Karpas-422 (cell line): ENCODE measurements at regions not wholly inside any gene's neighbourhood (a gene's known extent, or its start where the extent isn't known, plus 50 kb on each side); places are given as distances from the start of the nearest gene placed in this dataset.

Source experiments
- DNase-seq: peaks from one replicate; pipeline ENCODE4 v3.0.0-alpha.2; 2015
- H2AFZ ChIP-seq: fragments of 200-600 bp; sonication (generic); 2 replicates; pipeline ENCODE4 v1.6.1; 2014; ENCODE audit warnings: antibody characterized with exemption, low read length, mixed read lengths
- H3K27ac ChIP-seq: fragments of 200-600 bp; sonication (generic); 2 replicates; pipeline ENCODE4 v1.5.1; 2014; ENCODE audit warnings: mild to moderate bottlenecking, low read length, moderate library complexity
- H3K27me3 ChIP-seq: fragments of 200-600 bp; sonication (generic); 2 replicates; pipeline ENCODE4 v1.6.1; 2014; ENCODE audit warnings: low read length, mixed read lengths
- H3K36me3 ChIP-seq: fragments of 200-600 bp; sonication (generic); 2 replicates; pipeline ENCODE4 v1.6.1; 2014; ENCODE audit warnings: low read length, mixed read lengths; ENCODE audit not compliant: insufficient read depth
- H3K4me1 ChIP-seq: fragments of 200-600 bp; sonication (generic); 2 replicates; pipeline ENCODE4 v1.6.1; 2014; ENCODE audit warnings: mild to moderate bottlenecking, low read length, mixed read lengths
- H3K4me2 ChIP-seq: fragments of 200-600 bp; sonication (generic); 2 replicates; pipeline ENCODE4 v1.6.1; 2014; ENCODE audit warnings: low read length, low read depth, mild to moderate bottlenecking; ENCODE audit not compliant: poor library complexity, severe bottlenecking
- H3K4me3 ChIP-seq: fragments of 200-600 bp; sonication (generic); 2 replicates; pipeline ENCODE4 v1.5.1; 2014; ENCODE audit warnings: mild to moderate bottlenecking, antibody characterized with exemption, low read length, mixed read lengths
- H3K79me2 ChIP-seq: fragments of 200-600 bp; sonication (generic); 2 replicates; pipeline ENCODE4 v1.6.1; 2014; ENCODE audit warnings: mild to moderate bottlenecking, low read length, mixed read lengths
- H3K9ac ChIP-seq: fragments of 200-600 bp; sonication (generic); 2 replicates; pipeline ENCODE4 v1.6.0; 2014; ENCODE audit warnings: low read length
- H3K9me2 ChIP-seq: fragments of 200-600 bp; sonication (generic), shearing (Covaris generic); replicated peaks from 2 replicates; pipeline ENCODE4 v1.6.0; 2014; ENCODE audit warnings: mild to moderate bottlenecking, low read length, moderate library complexity; ENCODE audit not compliant: insufficient read depth
- H3K9me3 ChIP-seq: fragments of 300-700, 200-600 bp; sonication (generic); 2 replicates; pipeline ENCODE4 v1.6.1; 2014; ENCODE audit warnings: low read length, mixed read lengths
- H4K20me1 ChIP-seq: fragments of 200-600 bp; sonication (generic); 2 replicates; pipeline ENCODE4 v1.6.1; 2014; ENCODE audit warnings: mild to moderate bottlenecking, antibody characterized with exemption, low read length, low read depth; ENCODE audit not compliant: insufficient read depth

- H3K9me2 ChIP-seq, result no peaks in the 10 kb centered on the region
- H2AFZ ChIP-seq, result no peak overlapping the region
- H3K27ac ChIP-seq, result no peak overlapping the region
- H3K4me3 ChIP-seq, result no peak overlapping the region
- no peaks in the 10 kb centered on the region for H4K20me1 ChIP-seq
- H3K36me3 ChIP-seq, result no peaks in the 10 kb centered on the region
- no peak overlapping the region for H3K4me2 ChIP-seq
- no peaks in the 10 kb centered on the region for H3K79me2 ChIP-seq
- H3K9me3 ChIP-seq, result no peaks in the 10 kb centered on the region
- DNase-seq, result no peak
- H3K9ac ChIP-seq, result no peak overlapping the region
- no peaks in the 10 kb centered on the region for H3K27me3 ChIP-seq
- no peaks in the 10 kb centered on the region for H3K4me1 ChIP-seq
These were observed 535.5 kb downstream of the PTPRC start for GRCh38 chr1:199174336-199174735.

GRCh38 chr1:199176713-199177112 is 537.9 kb downstream of the PTPRC start:
- Histone ChIP-seq H3K4me3 (no peak overlapping the region), H2AFZ (no peak overlapping the region), H3K9me2 (no peaks in the 10 kb centered on the region), H3K27me3 (no peaks in the 10 kb centered on the region), H3K9ac (no peak overlapping the region), H3K9me3 (no peaks in the 10 kb centered on the region), H3K4me1 (no peaks in the 10 kb centered on the region), H3K4me2 (no peak overlapping the region), H4K20me1 (no peaks in the 10 kb centered on the region), H3K27ac (no peak overlapping the region), H3K36me3 (no peaks in the 10 kb centered on the region), H3K79me2 (no peaks in the 10 kb centered on the region)
- DNase-seq, result no peak

GRCh38 chr1:199177241-199177640 is 538.4 kb downstream of the PTPRC start:
- Histone ChIP-seq H3K36me3 (no peaks in the 10 kb centered on the region), H3K4me1 (no peaks in the 10 kb centered on the region), H3K9me3 (no peaks in the 10 kb centered on the region), H3K79me2 (no peaks in the 10 kb centered on the region), H4K20me1 (no peaks in the 10 kb centered on the region), H3K27me3 (no peaks in the 10 kb centered on the region), H3K4me3 (no peak overlapping the region), H3K9me2 (no peaks in the 10 kb centered on the region), H3K9ac (no peak overlapping the region), H2AFZ (no peak overlapping the region), H3K4me2 (no peak overlapping the region), H3K27ac (no peak overlapping the region)
- DNase-seq, result no peak

- no peaks in the 10 kb centered on the region for H4K20me1 ChIP-seq
- DNase-seq, result no peak
These were observed 539.8 kb downstream of the PTPRC start for GRCh38 chr1:199178646-199179045.

GRCh38 chr1:199182186-199182843 is 543.5 kb downstream of the PTPRC start:
- no peak overlapping the region for H3K4me3 ChIP-seq
- no peak for DNase-seq
- H3K27ac ChIP-seq, result no peak overlapping the region
- H3K36me3 ChIP-seq, result no peaks in the 10 kb centered on the region
- no peak overlapping the region for H3K9ac ChIP-seq
- H3K79me2 ChIP-seq, result no peaks in the 10 kb centered on the region
- H3K9me2 ChIP-seq, result no peaks in the 10 kb centered on the region
- H3K4me2 ChIP-seq, result no peak overlapping the region
- no peaks in the 10 kb centered on the region for H3K27me3 ChIP-seq
- H2AFZ ChIP-seq, result no peak overlapping the region
- no peaks in the 10 kb centered on the region for H3K4me1 ChIP-seq
- no peaks in the 10 kb centered on the region for H3K9me3 ChIP-seq
- H4K20me1 ChIP-seq, result no peaks in the 10 kb centered on the region

More at GRCh38 chr1:199178646-199179045, 539.8 kb downstream of the PTPRC start:
- Histone ChIP-seq H3K9me3 (no peaks in the 10 kb centered on the region), H3K9ac (no peak overlapping the region), H3K9me2 (no peaks in the 10 kb centered on the region), H3K4me3 (no peak overlapping the region), H3K27ac (no peak overlapping the region), H3K4me1 (no peaks in the 10 kb centered on the region), H3K36me3 (no peaks in the 10 kb centered on the region), H2AFZ (no peak overlapping the region), H3K4me2 (no peak overlapping the region), H3K79me2 (no peaks in the 10 kb centered on the region), H3K27me3 (no peaks in the 10 kb centered on the region)

- H3K36me3 ChIP-seq, result no peaks in the 10 kb centered on the region
- H3K9me2 ChIP-seq, result no peaks in the 10 kb centered on the region
- no peaks in the 10 kb centered on the region for H3K27me3 ChIP-seq
- no peak overlapping the region for H3K27ac ChIP-seq
- no peaks in the 10 kb centered on the region for H3K9me3 ChIP-seq
- no peak for DNase-seq
- H3K4me2 ChIP-seq, result no peak overlapping the region
- no peaks in the 10 kb centered on the region for H4K20me1 ChIP-seq
- no peaks in the 10 kb centered on the region for H3K79me2 ChIP-seq
- H3K4me1 ChIP-seq, result no peaks in the 10 kb centered on the region
- H2AFZ ChIP-seq, result no peak overlapping the region
- H3K9ac ChIP-seq, result no peak overlapping the region
- no peak overlapping the region for H3K4me3 ChIP-seq
These were observed 545.3 kb downstream of the PTPRC start for GRCh38 chr1:199184180-199184579.

GRCh38 chr1:199194862-199195261 is 556.0 kb downstream of the PTPRC start:
- H3K4me1 ChIP-seq, result no peaks in the 10 kb centered on the region
- H3K9ac ChIP-seq, result no peak overlapping the region
- H3K4me3 ChIP-seq, result no peak overlapping the region
- no peak for DNase-seq
- no peaks in the 10 kb centered on the region for H3K27me3 ChIP-seq
- H3K4me2 ChIP-seq, result no peak overlapping the region
- no peaks in the 10 kb centered on the region for H3K79me2 ChIP-seq
- no peaks in the 10 kb centered on the region for H3K9me2 ChIP-seq
- no peaks in the 10 kb centered on the region for H3K9me3 ChIP-seq
- no peak overlapping the region for H3K27ac ChIP-seq
- no peaks in the 10 kb centered on the region for H4K20me1 ChIP-seq
- no peaks in the 10 kb centered on the region for H3K36me3 ChIP-seq
- H2AFZ ChIP-seq, result no peak overlapping the region

GRCh38 chr1:199197695-199198094 is 558.9 kb downstream of the PTPRC start:
- H3K27ac ChIP-seq, result no peak overlapping the region
- no peaks in the 10 kb centered on the region for H3K4me1 ChIP-seq
- no peak overlapping the region for H3K4me3 ChIP-seq
- H3K36me3 ChIP-seq, result no peaks in the 10 kb centered on the region
- H3K9me2 ChIP-seq, result no peaks in the 10 kb centered on the region
- no peak for DNase-seq
- no peaks in the 10 kb centered on the region for H3K79me2 ChIP-seq
- H4K20me1 ChIP-seq, result no peaks in the 10 kb centered on the region
- H3K9me3 ChIP-seq, result no peaks in the 10 kb centered on the region
- no peak overlapping the region for H3K4me2 ChIP-seq
- no peak overlapping the region for H2AFZ ChIP-seq
- no peaks in the 10 kb centered on the region for H3K27me3 ChIP-seq
- no peak overlapping the region for H3K9ac ChIP-seq
